GM18499 (cell line): ENCODE measurements at regions not wholly inside any gene's neighbourhood (a gene's known extent, or its start where the extent isn't known, plus 50 kb on each side); places are given as distances from the start of the nearest gene placed in this dataset.
"Not testable (repeated sequence)": the region's sequence is repeated elsewhere in the genome, so short reads cannot be mapped to it uniquely, and the experiment has no call there.

ENCODE experiments used
- ATAC-seq: cut with Tn5 transposase; IDR thresholded peaks from one replicate; pipeline ENCODE4 v1.9.1; 2021; ENCODE audit warnings: moderate number of reproducible peaks; ENCODE audit not compliant: insufficient read depth, unreplicated experiment

DNA sequence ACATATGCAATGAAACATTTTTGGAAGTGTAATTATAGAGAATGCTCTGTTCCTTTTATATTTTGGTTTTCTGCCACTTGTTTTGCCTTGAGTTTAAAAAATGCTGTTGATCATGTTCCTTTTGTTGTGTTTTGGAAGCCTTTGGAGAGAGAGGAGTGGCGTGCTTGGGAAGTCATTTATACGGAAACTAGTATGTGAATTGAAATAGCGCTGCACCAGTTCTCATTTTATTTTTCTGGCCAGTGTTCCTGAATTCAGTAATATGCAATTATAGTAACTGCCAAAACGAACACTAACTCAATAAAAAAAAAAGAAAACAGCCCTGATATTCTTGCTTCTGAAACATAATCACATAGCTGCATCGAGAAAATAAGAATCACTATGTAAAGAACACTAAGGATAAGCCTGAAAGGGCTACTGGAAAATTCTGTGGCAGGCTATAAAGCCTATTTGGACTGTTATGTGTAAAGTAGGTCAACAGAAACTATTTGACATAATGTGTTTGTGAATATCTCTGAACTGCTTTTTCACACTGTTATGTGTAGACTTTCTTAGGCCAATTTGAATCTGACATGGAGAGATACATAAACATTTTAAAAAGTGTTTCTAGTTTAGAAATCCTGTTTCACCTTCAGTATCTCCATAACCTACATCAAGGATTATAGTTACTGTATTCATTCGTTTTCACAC lies 742.0 kb downstream of the KCNT2 start:
- ATAC-seq: no peak

DNA sequence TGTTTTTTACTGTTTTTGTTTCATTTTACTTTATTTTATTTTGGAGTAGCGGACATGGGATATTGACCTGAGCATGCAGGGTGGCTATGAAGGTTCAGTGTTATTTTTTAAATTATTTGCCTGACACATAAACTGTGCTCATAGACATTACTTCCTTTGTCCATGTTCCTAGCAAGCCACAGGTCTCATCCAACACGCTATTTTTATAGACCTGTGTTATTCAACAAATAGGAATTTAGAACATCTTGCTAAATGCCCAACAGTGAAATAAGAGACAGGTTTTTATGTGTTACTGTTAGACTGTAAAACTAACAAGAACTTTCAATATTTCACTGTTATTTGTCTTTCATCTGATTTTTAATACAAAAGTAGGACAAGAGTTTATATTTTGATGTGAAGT lies 756.4 kb downstream of the KCNT2 start:
- ATAC-seq: no peak

DNA sequence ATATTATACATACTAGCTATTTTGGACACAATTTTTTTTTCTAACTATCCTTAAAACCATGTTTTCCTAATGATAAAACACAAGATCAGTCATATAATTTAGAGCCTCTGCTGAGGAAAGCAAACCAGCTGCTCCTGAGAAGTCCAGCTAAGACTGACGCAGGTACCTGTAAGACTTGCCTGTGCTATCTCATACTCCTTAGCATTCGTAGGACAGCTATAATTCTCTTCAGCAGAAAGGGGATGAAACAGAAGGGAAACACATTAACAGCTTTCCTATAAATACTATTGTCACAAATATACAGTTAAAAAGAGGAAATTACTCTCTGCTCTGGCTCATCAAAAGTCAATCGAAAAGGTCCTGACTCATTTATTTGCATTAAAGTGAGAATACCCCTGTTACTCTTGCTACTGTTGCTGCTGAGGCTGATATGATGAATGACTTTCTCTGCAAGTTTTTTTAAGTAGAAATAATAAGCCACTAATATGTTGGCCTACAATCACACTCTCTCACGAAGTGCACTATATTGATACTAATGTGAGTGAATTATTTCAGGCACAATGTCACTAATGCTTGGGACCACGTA lies 757.1 kb downstream of the KCNT2 start:
- ATAC-seq: no peak

DNA sequence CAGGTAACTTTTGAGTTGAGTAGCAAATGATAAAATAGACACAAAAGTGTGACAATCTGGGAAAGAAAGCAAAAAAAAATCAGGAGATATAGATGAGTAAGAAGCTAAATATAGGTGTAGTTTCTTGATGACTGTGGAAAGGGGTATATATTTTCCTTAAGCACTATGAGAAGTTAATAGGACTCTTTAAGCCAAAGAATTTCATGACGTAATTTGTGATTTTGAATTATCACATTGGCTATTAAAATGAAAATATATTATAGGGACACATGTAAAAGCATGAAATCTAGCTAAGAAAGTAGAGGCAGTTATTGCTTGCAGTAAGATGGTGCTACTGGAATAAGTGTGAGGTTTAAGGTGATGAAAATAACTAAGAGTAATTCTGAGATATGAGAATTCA lies 759.1 kb downstream of the KCNT2 start:
- ATAC-seq: no peak

DNA sequence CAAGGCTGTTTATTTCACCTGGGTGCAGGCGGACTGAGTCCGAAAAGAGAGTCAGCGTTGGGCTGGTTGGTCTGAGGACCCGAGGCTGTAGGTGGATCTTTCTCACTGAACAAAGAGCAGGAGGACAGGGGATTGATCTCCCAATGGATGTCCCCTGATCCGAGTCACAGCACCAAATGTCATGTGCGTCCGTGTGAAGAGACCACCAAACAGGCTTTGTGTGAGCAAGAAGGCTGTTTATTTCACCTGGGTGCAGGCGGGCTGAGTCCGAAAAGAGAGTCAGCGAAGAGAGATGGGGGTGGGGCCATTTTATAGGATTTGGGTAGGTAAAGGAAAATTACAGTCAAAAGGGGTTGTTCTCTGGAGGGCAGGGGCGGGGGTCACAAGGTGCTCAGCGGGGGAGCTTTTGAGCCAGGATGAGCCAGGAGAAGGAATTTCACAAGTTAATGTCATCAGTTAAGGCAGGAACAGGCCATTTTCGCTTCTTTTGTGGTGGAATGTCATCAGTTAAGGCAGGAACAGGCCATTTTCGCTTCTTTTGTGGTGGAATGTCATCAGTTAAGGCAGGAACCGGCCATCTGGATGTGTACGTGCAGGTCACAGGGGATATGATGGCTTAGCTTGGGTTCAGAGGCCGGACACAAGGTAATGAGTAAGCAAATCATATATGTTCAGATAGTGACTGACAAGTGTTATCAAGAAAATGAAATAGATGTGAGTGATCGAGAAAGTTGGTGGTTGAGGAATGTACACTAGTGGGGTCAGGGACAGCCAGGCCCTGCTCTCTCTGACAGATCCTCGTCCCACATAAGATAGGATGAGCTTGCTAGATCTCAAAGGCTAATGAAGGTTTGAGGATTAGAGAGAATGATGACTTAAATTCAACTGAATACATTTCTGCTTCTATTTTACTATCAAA lies 760.0 kb downstream of the KCNT2 start:
- not testable (repeated sequence) for ATAC-seq

DNA sequence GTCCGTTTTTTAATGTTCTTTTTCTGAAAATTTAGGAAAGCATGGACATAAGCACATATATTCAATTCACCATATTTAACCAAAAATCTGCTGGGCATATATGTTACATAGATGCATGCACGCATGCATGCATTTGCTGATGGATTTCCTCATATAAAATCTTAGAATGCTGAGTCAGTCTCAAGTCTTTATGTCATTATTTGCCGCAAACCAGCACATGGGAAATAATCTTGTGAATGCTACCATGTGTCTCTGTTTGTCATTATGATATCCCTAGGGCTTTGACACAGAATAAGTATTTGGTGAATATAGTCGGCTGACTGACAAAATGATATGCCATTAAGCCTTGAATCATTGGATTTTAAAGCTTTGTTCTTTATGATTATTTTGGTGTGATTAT lies 776.5 kb downstream of the KCNT2 start:
- no peak for ATAC-seq

DNA sequence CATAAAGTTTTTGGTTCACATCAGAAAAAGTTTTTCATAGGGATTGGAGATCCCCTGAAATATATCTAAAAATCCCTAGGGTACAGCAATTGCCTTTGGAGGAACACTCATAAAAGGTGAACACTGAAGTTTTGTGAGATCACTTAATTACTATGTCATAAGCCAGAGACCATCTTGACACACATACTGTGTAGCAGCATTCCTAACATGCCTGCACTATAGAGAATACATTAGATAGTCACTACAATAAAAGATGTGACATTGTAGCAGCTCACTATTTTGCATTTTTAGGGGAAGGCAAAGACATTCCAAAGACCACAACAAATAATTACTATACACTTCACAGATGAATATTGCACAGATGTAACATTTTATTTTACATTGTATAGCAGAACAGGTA lies 779.9 kb downstream of the KCNT2 start:
- no peak for ATAC-seq

DNA sequence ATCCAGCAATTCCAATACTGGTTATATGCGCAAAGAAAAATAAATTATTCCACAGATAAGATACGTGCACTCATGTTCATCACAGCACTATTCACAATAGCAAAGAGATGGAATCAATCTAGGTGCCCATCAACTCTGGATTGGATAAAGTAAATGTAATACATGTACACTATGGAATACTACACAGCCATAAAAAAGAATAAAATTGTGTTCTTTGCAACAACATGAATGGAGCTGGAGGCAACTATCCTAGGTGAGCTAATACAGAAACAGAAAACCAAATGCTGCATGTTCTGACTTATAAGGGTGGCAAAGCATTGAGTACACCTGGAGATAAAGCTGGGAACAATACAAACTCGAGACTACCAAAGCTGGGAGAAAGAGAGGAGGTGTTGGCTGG lies 787.3 kb downstream of the KCNT2 start:
- no peak for ATAC-seq

DNA sequence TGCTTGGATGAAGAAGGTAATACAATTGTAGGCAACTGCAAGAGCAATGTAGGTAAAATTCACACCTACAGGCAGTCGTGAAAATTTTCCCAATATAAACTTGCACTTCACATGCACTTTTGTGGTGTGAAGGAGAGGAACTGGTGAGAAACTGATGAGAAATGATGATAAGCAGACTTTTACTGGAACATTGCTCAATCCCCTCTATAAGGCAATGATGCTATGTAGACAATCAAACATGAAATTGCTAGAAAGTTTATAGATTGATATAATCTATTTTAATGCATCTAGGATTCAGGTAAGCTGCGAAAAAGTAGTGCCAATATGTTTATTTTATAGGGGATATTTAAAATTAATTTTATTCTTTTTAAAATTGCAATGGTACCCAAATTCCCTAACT lies 802.2 kb downstream of the KCNT2 start:
- ATAC-seq: no peak

DNA sequence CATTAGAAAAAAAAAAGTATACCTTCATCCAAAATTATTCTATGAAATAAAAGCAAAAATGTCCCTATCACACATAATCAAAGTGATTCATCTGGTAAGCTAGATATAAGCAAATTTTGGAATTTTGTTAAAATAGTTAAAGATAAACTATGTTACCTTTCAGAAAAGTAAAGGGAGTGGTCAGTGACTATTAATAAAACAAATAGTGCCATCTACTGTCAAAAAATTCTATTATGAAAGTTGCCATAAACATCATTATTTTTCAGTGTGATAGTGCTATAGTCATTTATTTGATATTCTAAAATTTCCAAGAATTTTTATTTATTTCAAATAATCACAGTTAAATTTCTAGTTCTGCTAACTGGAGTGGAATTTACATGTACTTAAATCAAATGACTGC lies 803.7 kb downstream of the KCNT2 start:
- ATAC-seq: no peak

DNA sequence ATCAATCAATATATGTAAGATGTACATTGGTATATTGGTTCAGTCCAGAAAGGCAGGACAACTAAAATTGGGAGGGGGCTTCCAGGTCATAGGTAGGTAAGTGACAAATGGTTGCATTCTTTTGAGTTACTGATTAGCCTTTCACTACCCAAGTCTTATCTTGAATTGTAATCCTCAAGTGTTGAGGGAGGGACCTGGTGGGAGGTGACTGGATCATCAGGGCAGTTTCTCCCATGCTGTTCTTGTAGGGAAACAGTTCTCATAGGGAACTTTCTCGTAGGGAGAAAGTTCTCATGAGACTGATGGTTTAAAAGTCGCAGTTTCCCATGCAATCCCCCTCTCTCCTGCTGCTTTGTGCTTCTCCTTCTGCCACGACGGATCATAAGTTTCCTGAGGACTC lies 809.2 kb downstream of the KCNT2 start:
- ATAC-seq: no peak

DNA sequence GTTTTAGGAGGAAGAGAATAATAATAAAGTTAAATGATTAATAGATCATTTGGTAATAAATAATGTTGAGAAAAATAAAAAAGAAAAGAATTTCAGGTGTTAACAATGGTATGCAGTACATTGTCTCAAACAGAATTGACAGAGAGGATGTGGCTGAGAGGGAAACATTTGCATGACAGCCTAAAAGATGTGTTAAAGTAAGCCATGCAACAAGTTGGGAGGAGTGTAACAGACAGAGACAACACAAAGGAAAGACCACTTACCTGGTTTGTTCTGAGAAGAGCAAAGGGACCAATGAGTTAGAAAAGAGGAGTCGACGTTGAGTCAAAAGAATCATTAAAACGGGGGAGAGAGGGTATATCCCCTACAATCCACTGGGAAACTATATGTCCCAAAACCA lies 814.0 kb downstream of the KCNT2 start:
- no peak for ATAC-seq

DNA sequence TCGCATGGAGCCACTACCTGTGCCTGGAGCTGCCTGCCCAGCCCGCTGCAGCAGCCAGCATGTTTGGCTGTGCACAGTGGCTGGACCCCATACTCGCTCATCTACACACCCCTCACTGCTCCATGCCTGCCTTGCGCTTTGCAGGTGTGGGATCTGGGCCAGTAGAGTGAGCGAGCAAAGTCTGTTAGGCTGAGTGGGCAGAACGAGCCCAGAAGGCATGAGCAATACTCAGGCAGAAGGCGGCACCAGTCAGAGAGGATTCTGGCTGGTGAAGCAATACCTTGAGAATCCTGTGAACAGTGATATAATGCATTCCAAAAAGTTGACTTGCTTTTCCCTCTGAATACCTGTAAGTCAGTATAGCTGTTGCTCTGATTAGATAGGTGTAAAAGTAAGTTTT lies 816.4 kb downstream of the KCNT2 start:
- no peak for ATAC-seq

DNA sequence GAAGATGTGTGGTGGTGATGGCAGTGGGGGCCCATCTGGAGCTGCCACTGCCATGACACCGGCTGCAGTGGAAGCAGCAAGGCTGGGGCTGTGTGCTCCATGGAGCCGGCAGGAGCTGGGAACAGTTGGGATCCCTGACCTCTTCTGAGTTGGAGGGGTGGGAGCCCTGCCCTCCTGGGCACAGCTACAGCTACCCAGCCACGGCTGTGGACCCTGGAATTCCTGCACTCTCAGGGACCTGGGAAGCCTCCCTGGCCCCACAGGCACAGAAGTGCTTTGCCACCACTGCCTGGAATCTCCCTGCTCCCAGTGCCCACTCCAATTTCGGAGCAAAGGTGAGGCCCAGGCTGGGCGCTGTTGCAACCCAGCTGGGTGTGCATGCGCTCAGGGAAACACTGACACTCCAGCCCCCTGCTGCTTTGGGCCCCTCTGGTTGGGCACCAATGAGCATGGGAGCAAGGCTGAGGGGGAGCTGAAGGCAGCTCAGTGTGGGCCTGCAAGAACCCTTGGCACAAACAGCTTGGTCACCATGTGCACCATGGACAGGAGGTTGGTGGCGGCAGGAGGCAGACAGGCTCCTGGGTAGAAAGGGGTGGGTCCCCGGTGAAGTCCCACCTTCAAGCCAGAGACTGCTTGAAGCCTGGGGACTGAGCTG lies 817.6 kb downstream of the KCNT2 start:
- ATAC-seq: no peak

DNA sequence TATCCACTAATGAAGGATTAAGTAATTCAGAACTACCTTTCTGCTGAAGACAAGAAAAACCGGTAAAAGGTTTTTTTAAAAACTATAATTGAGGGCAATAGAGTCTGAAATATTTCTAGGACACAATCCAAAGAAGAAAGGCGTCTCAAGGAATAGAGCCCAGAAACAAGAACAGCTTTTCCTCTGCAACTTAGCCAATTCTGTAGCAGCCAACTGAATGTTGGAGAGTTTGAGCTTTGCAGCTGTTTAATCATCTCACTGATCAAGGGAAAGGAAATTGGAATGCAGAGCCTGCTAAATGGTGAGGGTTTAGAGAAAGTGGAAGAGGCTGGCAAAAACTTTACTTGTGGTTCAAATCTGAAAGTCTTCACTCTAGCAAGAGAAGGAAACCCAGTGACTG lies 818.9 kb downstream of the KCNT2 start:
- ATAC-seq: no peak

DNA sequence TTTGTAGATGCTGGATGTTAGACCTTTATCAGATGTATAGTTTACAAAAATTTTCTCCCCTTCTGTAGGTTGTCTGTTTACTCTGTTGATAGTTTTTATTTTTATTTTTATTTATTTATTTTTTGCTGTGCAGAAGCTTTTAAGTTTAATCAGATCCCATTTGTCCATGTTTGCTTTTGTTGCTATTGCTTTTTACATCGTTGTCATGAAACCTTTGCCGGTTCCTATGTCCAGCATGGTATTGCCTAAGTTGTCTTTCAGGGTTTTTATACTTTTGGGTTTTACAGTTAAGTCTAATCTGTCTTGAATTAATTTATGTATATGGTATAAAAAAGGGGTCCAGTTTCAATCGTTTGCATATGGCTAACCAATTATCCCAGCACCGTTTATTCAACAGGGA lies 819.5 kb downstream of the KCNT2 start:
- ATAC-seq: no peak

DNA sequence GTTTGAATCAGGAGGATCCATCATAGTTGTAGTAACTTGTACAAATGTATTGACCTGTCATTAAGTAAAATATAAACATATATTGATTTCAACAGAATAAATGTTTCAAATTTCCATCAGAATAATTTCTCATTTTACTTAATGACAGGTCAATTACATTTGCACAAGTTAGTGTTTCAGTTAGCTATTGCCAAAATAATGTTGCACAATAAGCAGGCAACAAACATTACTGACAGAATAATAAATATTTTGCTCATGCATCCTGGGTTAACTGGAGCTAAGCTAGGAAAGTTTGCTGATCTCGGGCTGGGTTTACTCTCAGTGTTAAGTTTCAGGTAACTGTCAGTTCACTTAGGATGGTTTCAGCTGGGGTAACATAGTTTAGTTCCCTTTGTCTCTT lies 822.4 kb downstream of the KCNT2 start:
- ATAC-seq: no peak

DNA sequence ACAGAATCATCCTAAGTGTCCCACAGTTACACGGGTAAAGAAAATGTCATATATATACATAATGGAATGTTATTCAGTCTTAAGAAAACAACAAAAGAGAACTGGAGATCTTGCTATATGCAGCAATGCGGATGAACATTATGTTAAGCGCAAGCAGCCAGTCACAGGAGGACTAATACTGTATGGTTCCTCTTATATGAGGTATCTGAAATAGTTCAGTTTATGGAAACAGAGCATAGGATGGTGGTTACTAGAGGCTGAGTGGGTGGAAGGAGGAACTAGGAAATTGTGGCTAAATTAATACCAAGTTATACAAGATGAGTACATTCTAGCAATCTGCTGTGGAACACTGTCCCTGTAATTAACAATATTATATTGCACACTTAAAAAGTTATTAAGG lies 834.3 kb downstream of the KCNT2 start:
- no peak for ATAC-seq

DNA sequence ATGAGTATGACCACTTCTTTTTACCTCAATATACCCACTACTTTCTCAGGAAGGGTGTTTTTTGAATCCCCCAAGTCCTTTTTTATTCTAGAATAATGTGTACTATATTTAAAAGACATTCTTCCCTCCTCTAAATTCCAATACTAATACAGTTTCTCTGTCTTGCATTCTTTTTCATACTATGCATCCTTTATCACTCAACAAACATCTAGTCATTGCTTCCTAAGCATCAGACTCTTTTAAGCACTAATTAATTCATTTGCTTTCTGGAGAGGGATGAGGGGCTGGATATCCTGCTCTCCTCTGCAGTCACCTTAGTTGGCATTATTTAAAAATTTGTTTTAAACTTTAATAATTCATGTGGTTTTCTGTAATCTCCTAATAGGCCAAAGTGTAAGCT lies 838.8 kb downstream of the KCNT2 start:
- no peak for ATAC-seq

DNA sequence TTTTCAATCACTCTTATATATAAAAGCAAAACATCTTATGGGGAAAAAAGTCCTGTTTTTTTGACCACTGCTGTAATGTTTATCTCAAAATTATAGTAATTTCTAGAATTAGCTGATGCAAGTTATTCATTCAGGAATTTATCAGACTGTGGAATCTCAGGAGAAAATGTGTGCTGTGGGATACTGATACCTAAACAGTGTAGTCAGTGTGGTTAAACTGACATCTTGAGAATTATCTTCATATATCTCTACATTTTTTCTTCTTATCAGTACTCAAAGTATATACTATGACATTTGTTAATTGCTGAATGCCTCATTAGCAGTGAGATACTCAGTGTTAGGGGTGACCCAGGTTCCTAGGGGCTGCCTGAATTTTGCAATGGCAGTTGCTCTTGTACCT lies 839.3 kb downstream of the KCNT2 start:
- ATAC-seq: no peak

DNA sequence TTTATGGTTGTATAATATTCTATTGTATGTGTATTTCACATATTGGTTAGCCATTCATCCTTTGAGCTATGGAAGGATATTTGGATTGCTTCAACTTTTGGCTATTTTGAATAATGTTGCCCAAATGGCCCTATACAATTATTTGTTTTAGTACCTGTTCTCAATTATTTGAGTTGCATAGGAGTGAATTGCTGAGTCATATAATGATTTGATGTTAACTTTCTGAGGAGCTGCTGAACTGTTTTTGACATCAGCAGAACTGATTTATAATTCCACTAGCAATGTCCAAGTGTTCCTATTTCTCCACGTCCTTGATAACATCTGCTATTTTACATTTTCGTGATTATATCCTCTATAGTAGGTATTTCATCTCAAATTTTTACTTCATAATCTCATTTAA lies 839.9 kb downstream of the KCNT2 start:
- ATAC-seq: no peak
